PFSK-1 (cell line): ENCODE measurements at regions not wholly inside any gene's neighbourhood (a gene's known extent, or its start where the extent isn't known, plus 50 kb on each side); places are given as distances from the start of the nearest gene placed in this dataset.

ENCODE experiments used
- FOXP2 ChIP-seq: optimal IDR thresholded peaks from 2 replicates; pipeline ENCODE3; 2011; ENCODE audit warnings: borderline replicate concordance, control low read depth, inconsistent platforms; ENCODE audit not compliant: insufficient read depth; ENCODE audit errors: extremely low read length, extremely low read depth
- POLR2AphosphoS5 ChIP-seq: IDR thresholded peaks from 2 replicates; pipeline ENCODE4 v1.6.1; 2012; ENCODE audit warnings: low read depth, mild to moderate bottlenecking, control low read depth, low read length, moderate library complexity
- SIN3A ChIP-seq: IDR thresholded peaks from 2 replicates; pipeline ENCODE4 v1.6.1; 2012; ENCODE audit warnings: mild to moderate bottlenecking, low read length, moderate library complexity, borderline replicate concordance; ENCODE audit not compliant: insufficient read depth
- TAF1 ChIP-seq: IDR thresholded peaks from 2 replicates; pipeline ENCODE4 v1.6.1; 2012; ENCODE audit warnings: low read length, control low read depth, borderline replicate concordance; ENCODE audit not compliant: insufficient read depth
- TF ChIP-seq, protein P1 (sequence below), 2 experiments: IDR thresholded peaks; 2 replicates each; pipeline versions ENCODE4 v1.6.1 to v1.8.0; 2011 to 2012; ENCODE audit warnings: low read depth in 2 of 2, low read length in 2 of 2, control low read depth in 1 of 2, inconsistent platforms in 1 of 2, mild to moderate bottlenecking in 1 of 2, moderate library complexity in 1 of 2; ENCODE audit not compliant: insufficient read depth in 1 of 2

- TF ChIP-seq SIN3A (no peak), POLR2AphosphoS5 (no peak), FOXP2 (no peak), TAF1 (no peak)
- TF ChIP-seq, protein P1, sequence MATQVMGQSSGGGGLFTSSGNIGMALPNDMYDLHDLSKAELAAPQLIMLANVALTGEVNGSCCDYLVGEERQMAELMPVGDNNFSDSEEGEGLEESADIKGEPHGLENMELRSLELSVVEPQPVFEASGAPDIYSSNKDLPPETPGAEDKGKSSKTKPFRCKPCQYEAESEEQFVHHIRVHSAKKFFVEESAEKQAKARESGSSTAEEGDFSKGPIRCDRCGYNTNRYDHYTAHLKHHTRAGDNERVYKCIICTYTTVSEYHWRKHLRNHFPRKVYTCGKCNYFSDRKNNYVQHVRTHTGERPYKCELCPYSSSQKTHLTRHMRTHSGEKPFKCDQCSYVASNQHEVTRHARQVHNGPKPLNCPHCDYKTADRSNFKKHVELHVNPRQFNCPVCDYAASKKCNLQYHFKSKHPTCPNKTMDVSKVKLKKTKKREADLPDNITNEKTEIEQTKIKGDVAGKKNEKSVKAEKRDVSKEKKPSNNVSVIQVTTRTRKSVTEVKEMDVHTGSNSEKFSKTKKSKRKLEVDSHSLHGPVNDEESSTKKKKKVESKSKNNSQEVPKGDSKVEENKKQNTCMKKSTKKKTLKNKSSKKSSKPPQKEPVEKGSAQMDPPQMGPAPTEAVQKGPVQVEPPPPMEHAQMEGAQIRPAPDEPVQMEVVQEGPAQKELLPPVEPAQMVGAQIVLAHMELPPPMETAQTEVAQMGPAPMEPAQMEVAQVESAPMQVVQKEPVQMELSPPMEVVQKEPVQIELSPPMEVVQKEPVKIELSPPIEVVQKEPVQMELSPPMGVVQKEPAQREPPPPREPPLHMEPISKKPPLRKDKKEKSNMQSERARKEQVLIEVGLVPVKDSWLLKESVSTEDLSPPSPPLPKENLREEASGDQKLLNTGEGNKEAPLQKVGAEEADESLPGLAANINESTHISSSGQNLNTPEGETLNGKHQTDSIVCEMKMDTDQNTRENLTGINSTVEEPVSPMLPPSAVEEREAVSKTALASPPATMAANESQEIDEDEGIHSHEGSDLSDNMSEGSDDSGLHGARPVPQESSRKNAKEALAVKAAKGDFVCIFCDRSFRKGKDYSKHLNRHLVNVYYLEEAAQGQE (IDR thresholded peaks at IDR 0.05; ENCODE audit: insufficient read depth in 1 of 2, low read depth in 2 of 2, low read length in 2 of 2) = no peak
Observed at GRCh38 chr20:25864326-25864962, 167.8 kb upstream of the ZNF337 start.

GRCh38 chr20:25863536-25864325, 167.1 kb upstream of the ZNF337 start:
- TF ChIP-seq POLR2AphosphoS5 (no peak), FOXP2 (no peak), TAF1 (no peak)
- TF ChIP-seq, protein P1 (IDR thresholded peaks at IDR 0.05; ENCODE audit: insufficient read depth in 1 of 2, low read depth in 2 of 2, low read length in 2 of 2) = no peak

- no peak for TF ChIP-seq SIN3A
- no peak for TF ChIP-seq TAF1
- no peak for TF ChIP-seq FOXP2
- TF ChIP-seq POLR2AphosphoS5 = no peak
- TF ChIP-seq, protein P1 (IDR thresholded peaks at IDR 0.05; ENCODE audit: insufficient read depth in 1 of 2, low read depth in 2 of 2, low read length in 2 of 2) = no peak
Observed at GRCh38 chr20:25860531-25861150, 164.0 kb upstream of the ZNF337 start.

DNA sequence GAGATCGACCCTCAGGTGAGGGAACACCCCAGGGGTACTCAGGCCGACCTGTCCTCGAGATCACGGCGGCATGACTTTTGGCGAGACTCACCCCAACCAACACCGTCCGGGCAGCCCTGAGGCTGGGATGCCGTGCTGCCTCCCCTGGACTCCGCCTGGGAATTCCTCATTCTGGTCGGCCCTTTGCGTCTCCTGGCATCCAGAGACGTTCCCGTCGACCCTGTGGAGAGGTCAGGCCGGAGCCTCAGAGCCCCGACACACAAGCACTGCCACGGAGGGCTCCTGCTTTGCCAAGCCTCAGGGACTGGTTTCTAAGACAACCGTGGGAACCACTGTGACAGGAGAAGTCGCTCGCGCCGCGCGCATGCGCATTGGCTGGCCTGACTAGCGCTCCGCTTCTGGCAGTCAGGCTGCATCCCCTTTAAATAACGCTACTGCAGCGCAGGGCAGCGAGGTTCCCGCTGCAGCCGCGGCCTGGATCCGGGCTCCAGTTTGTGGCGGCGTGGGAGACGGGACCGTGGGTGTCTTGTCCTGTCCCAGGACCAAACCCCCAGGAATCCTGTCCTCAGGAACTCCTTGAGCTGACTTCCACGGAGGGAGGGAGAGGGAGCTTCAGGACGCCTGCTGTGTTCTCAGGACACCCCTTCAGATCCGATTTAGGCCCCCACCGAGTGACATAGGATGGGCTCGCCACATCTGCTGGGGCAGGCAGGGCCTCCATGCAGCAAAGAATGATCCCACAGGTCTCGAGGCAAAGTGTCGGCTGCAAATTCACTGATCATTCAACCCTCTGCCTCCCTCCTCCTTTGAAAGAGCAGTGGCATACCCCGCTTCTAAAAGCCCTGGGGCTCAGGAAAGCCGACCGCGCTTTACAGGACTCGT, 163.2 kb upstream of the ZNF337 start:
- TF ChIP-seq POLR2AphosphoS5 (no peak), TAF1 (no peak), FOXP2 (no peak), SIN3A (no peak)
- TF ChIP-seq, protein P1 (IDR thresholded peaks at IDR 0.05; ENCODE audit: insufficient read depth in 1 of 2, low read depth in 2 of 2, low read length in 2 of 2) = no peak
